ENCODE measurements at regions not wholly inside any gene's neighbourhood (a gene's known extent, or its start where the extent isn't known, plus 50 kb on each side); places are given as distances from the start of the nearest gene placed in this dataset.

DNA sequence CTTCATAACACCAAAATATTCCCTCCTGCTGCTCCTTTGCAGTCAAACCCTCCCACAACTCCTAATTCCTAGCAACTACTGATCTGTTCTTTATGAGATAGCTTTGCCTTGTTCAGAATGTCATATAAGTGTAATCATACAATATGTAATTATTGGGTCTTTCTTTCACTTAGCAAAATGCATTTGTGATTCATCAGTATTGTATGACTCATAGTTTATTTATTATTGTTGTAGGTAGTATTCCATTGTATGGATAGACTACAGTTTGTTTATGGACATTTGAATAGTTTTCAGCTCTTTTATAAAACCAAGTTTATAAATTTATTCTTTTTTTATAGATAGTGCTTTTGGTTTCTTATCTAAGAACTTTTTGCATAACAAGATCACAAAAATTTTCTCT, 468.2 kb upstream of the KIF2A start:
- H3K9me3 ChIP-seq (ENCODE audit: control insufficient read depth, low read length), result no peaks in the 10 kb centered on the region
- H3K4me3 ChIP-seq (ENCODE audit: low read length), result no peak overlapping the region
- H3K9ac ChIP-seq (ENCODE audit: low read length), result no peak overlapping the region
- H3K4me1 ChIP-seq (ENCODE audit: control insufficient read depth, insufficient read depth, low read length), result no peaks in the 10 kb centered on the region
- peaks cover 24% of the 10 kb centered on the region for H3K27me3 ChIP-seq (replicated peaks; ENCODE audit: control insufficient read depth, insufficient read depth, low read length)
- DNase-seq (ENCODE audit: low read depth), result no peak
- no peaks in the 10 kb centered on the region for H3K36me3 ChIP-seq (ENCODE audit: control insufficient read depth, insufficient read depth, low read length, severe bottlenecking)

DNA sequence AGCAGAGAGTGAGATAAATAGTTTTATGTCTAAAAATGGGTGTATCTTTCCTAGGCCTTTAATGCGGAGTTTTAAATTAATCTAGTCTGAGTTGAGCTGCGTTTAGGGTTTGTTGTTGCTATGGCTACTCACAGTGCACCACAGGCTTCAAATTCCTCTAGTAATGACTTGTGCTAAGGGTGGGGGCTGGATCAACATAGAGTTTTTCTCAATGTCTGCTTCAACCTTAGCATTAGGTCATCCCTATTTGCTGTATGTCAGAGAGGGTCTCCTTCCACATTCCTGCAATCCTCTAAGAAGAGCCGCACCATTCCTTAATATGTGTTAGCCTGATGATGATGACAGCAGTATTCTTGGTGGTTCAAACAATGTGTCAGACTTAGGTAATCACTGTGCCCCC, 465.6 kb upstream of the KIF2A start:
- peaks cover 3% of the 10 kb centered on the region for H3K9me3 ChIP-seq (ENCODE audit: control insufficient read depth, low read length)
- peaks cover 19% of the 10 kb centered on the region for H3K27me3 ChIP-seq (replicated peaks; ENCODE audit: control insufficient read depth, insufficient read depth, low read length)
- no peak for DNase-seq (ENCODE audit: low read depth)
- H3K4me1 ChIP-seq (ENCODE audit: control insufficient read depth, insufficient read depth, low read length), result no peaks in the 10 kb centered on the region
- H3K9ac ChIP-seq (ENCODE audit: low read length), result no peak overlapping the region
- no peaks in the 10 kb centered on the region for H3K36me3 ChIP-seq (ENCODE audit: control insufficient read depth, insufficient read depth, low read length, severe bottlenecking)
- no peak overlapping the region for H3K4me3 ChIP-seq (ENCODE audit: low read length)

DNA sequence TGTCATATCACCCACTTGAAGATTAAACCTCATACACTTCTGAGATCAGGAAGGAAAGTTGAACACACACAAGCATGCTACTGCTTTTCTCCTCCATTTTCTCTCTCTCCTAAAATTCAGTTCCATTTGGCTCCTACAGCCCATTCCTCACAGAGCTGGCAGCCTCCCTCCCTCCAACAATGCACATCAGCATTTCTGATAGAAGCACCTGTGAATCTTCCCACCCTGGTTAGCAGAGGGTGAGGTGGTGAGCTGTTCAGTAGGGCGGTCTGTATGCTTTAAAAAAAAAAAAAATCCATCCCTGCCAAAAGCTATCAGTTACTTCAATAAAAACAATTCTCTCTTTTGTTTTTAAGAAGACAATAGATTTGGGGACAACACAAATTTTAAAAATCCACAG, 463.2 kb upstream of the KIF2A start:
- no peak for DNase-seq (ENCODE audit: low read depth)
- peaks cover 3% of the 10 kb centered on the region for H3K9me3 ChIP-seq (ENCODE audit: control insufficient read depth, low read length)
- H3K4me1 ChIP-seq (ENCODE audit: control insufficient read depth, insufficient read depth, low read length), result no peaks in the 10 kb centered on the region
- H3K4me3 ChIP-seq (ENCODE audit: low read length), result no peak overlapping the region
- H3K36me3 ChIP-seq (ENCODE audit: control insufficient read depth, insufficient read depth, low read length, severe bottlenecking), result no peaks in the 10 kb centered on the region
- peaks cover 19% of the 10 kb centered on the region for H3K27me3 ChIP-seq (replicated peaks; ENCODE audit: control insufficient read depth, insufficient read depth, low read length)
- H3K9ac ChIP-seq (ENCODE audit: low read length), result no peak overlapping the region

DNA sequence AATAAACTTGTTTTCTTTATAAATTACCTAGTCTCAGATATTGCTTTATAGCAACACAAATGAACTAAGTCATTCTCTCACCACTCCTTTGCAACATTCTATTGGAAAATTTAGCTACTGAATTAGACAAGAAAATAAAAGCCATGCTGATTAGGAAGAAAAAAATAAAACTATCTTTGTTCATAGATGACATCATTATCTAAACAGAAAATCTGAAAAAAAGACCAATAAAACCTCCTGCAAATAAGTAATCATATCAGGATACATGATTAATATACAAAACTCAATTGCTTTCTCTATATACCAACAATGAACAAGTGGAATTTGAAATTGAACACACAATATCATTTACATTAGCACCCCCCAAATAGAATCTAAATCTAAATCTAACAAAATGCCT, 455.3 kb upstream of the KIF2A start:
- no peaks in the 10 kb centered on the region for H3K9me3 ChIP-seq (ENCODE audit: control insufficient read depth, low read length)
- no peak for DNase-seq (ENCODE audit: low read depth)
- H3K27me3 ChIP-seq (replicated peaks; ENCODE audit: control insufficient read depth, insufficient read depth, low read length), result no peaks in the 10 kb centered on the region
- H3K4me1 ChIP-seq (ENCODE audit: control insufficient read depth, insufficient read depth, low read length), result no peaks in the 10 kb centered on the region
- no peaks in the 10 kb centered on the region for H3K36me3 ChIP-seq (ENCODE audit: control insufficient read depth, insufficient read depth, low read length, severe bottlenecking)
- no peak overlapping the region for H3K4me3 ChIP-seq (ENCODE audit: low read length)
- H3K9ac ChIP-seq (ENCODE audit: low read length), result no peak overlapping the region

DNA sequence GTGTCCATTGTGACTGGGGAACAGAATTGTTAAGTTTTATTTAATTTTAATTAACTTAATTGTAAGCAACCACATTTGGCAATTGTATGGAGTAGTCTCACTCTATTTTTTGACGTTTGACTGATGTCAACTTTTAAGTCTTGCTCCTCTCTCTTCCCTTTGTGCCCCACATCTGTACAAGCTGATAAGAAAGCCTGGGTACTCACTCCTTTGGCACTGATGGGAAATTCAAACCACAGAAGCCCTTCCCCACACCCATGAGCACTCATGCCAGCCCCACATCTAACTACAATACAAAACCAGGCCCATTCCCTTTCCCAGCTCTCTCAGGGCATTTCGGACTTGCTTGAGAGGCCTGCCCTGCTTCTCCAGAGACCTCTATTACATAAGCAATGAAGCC, 451.5 kb upstream of the KIF2A start:
- H3K36me3 ChIP-seq (ENCODE audit: control insufficient read depth, insufficient read depth, low read length, severe bottlenecking), result no peaks in the 10 kb centered on the region
- H3K4me3 ChIP-seq (ENCODE audit: low read length), result no peak overlapping the region
- no peak for DNase-seq (ENCODE audit: low read depth)
- no peaks in the 10 kb centered on the region for H3K4me1 ChIP-seq (ENCODE audit: control insufficient read depth, insufficient read depth, low read length)
- H3K9ac ChIP-seq (ENCODE audit: low read length), result no peak overlapping the region
- no peaks in the 10 kb centered on the region for H3K27me3 ChIP-seq (replicated peaks; ENCODE audit: control insufficient read depth, insufficient read depth, low read length)
- H3K9me3 ChIP-seq (ENCODE audit: control insufficient read depth, low read length), result peaks cover 7% of the 10 kb centered on the region

DNA sequence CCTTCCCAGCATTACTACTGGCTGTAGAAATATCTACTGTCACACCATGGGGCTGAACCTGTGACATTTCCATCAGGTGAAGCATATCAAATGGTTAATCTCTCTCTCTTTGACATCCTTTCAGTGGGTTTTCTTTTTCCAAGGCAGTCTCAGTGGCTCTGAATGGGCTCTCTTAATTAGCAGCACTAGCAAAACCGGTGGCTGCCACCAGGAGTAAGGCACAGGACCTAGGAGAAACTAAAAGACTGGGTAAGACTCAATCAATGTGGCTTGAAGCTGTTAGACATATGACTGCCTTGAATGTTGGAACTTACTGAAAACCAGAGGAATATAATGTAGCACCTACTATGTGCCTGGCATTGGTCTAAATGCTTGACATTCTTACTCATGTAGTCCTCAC, 445.0 kb upstream of the KIF2A start:
- Histone ChIP-seq H3K9ac (ENCODE audit: low read length) (no peak overlapping the region), H3K36me3 (ENCODE audit: control insufficient read depth, insufficient read depth, low read length, severe bottlenecking) (no peaks in the 10 kb centered on the region), H3K4me3 (ENCODE audit: low read length) (no peak overlapping the region), H3K27me3 (replicated peaks; ENCODE audit: control insufficient read depth, insufficient read depth, low read length) (no peaks in the 10 kb centered on the region), H3K4me1 (ENCODE audit: control insufficient read depth, insufficient read depth, low read length) (no peaks in the 10 kb centered on the region), H3K9me3 (ENCODE audit: control insufficient read depth, low read length) (peaks cover 7% of the 10 kb centered on the region)
- DNase-seq (ENCODE audit: low read depth), result no peak

DNA sequence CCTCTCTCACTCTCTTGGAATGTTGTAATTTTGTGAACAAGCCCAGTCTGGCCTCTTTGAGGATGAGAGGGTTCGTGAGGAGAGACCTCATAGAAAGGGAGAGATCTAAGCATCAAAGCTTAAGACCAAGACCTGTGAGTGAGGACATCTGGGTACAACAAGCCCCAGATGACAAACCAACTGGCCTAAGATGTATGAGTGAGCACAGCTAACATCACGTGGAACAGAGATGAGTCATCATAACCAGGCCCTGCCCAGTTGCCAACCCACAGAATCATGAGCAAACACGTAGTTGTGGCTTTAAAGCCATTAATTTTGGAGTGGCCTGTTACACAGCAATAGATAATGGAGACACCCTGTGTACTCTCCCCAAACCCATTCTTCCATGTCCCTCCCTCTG, 439.1 kb upstream of the KIF2A start:
- peak; percentile 1 for DNase-seq (ENCODE audit: low read depth)
- H3K9me3 ChIP-seq (ENCODE audit: control insufficient read depth, low read length), result no peaks in the 10 kb centered on the region
- no peaks in the 10 kb centered on the region for H3K36me3 ChIP-seq (ENCODE audit: control insufficient read depth, insufficient read depth, low read length, severe bottlenecking)
- no peak overlapping the region for H3K4me3 ChIP-seq (ENCODE audit: low read length)
- H3K9ac ChIP-seq (ENCODE audit: low read length), result no peak overlapping the region
- no peaks in the 10 kb centered on the region for H3K4me1 ChIP-seq (ENCODE audit: control insufficient read depth, insufficient read depth, low read length)
- H3K27me3 ChIP-seq (replicated peaks; ENCODE audit: control insufficient read depth, insufficient read depth, low read length), result no peaks in the 10 kb centered on the region

DNA sequence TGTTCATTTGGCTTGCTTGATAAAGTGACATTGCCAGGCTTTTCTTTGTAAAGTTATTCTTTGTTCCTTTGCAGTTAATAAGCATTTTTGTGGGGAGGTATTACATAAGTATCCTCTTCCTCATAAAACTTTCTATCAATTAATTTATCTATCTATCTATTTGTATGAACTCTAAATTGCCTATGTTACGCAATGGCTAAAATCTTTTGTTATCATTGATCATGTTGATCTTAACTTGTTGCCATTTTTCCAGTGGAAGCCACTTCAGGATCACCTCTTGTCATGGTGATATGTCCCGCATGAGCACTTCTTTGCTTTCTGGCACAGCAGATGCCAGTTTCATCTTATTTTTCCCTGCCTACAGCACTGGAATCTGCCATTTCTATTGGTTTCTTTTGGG, 436.7 kb upstream of the KIF2A start:
- H3K27me3 ChIP-seq (replicated peaks; ENCODE audit: control insufficient read depth, insufficient read depth, low read length), result no peaks in the 10 kb centered on the region
- no peak overlapping the region for H3K4me3 ChIP-seq (ENCODE audit: low read length)
- no peaks in the 10 kb centered on the region for H3K4me1 ChIP-seq (ENCODE audit: control insufficient read depth, insufficient read depth, low read length)
- H3K36me3 ChIP-seq (ENCODE audit: control insufficient read depth, insufficient read depth, low read length, severe bottlenecking), result no peaks in the 10 kb centered on the region
- no peak for DNase-seq (ENCODE audit: low read depth)
- H3K9me3 ChIP-seq (ENCODE audit: control insufficient read depth, low read length), result no peaks in the 10 kb centered on the region
- no peak overlapping the region for H3K9ac ChIP-seq (ENCODE audit: low read length)

DNA sequence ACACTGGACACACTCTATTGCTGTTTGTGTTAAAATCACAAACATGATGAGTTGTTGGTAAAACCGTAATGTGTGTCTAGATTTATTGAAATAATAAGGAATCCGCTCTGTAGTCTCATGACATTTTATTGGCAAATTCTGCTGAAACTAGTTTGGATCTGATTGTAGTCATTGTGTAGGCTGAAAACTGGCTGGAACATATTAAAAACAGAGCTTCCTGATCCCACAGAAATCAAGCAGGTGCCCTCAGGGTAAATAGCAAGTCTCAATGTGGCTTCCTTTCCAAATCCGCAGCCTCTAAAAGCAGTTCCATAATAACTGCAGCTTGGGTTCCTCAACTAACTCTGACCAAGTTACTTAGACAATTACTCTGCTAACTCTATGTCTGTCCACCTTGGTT, 427.5 kb upstream of the KIF2A start:
- no peak overlapping the region for H3K4me3 ChIP-seq (ENCODE audit: low read length)
- peaks cover 3% of the 10 kb centered on the region for H3K27me3 ChIP-seq (replicated peaks; ENCODE audit: control insufficient read depth, insufficient read depth, low read length)
- H3K36me3 ChIP-seq (ENCODE audit: control insufficient read depth, insufficient read depth, low read length, severe bottlenecking), result no peaks in the 10 kb centered on the region
- peak; percentile 2 for DNase-seq (ENCODE audit: low read depth)
- peaks cover 7% of the 10 kb centered on the region for H3K4me1 ChIP-seq (ENCODE audit: control insufficient read depth, insufficient read depth, low read length)
- H3K9ac ChIP-seq (ENCODE audit: low read length), result no peak overlapping the region
- no peaks in the 10 kb centered on the region for H3K9me3 ChIP-seq (ENCODE audit: control insufficient read depth, low read length)

DNA sequence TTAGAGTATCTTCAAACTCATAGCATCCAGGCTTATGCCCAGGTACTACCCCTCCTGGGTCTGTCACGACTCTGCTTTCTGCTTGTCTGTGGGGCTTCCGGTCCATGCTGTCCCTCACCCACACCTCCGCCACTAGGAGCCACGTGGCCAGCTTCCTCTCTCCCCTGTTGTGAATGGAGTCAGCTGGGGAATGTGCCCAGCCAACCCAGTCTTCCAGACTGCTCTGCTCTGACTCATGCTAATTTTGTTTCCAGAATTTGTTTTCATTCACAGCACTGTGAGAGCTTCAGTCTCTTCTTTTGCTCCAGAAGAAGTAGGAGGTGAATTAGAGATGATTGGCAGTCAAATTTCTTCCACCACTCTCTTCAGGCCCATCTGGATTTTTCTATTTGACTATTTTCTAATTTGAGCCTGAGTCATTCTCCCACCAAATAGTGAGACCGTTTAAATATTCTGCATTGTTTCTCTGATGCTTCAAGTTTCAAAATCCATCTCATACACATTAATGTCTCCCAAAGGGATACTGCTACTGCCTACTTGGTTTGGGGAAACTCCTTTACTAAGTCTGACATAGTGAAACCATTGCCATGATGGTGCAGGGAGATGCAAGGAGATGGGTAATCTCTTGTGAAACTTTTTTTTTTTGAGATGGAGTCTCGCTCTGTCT, 424.1 kb upstream of the KIF2A start:
- peak; percentile 39 for DNase-seq (ENCODE audit: low read depth)
- no peak overlapping the region for H3K9ac ChIP-seq (ENCODE audit: low read length)
- H3K9me3 ChIP-seq (ENCODE audit: control insufficient read depth, low read length), result no peaks in the 10 kb centered on the region
- H3K36me3 ChIP-seq (ENCODE audit: control insufficient read depth, insufficient read depth, low read length, severe bottlenecking), result no peaks in the 10 kb centered on the region
- no peak overlapping the region for H3K4me3 ChIP-seq (ENCODE audit: low read length)
- peaks cover 18% of the 10 kb centered on the region for H3K27me3 ChIP-seq (replicated peaks; ENCODE audit: control insufficient read depth, insufficient read depth, low read length)
- peaks cover 7% of the 10 kb centered on the region for H3K4me1 ChIP-seq (ENCODE audit: control insufficient read depth, insufficient read depth, low read length)

DNA sequence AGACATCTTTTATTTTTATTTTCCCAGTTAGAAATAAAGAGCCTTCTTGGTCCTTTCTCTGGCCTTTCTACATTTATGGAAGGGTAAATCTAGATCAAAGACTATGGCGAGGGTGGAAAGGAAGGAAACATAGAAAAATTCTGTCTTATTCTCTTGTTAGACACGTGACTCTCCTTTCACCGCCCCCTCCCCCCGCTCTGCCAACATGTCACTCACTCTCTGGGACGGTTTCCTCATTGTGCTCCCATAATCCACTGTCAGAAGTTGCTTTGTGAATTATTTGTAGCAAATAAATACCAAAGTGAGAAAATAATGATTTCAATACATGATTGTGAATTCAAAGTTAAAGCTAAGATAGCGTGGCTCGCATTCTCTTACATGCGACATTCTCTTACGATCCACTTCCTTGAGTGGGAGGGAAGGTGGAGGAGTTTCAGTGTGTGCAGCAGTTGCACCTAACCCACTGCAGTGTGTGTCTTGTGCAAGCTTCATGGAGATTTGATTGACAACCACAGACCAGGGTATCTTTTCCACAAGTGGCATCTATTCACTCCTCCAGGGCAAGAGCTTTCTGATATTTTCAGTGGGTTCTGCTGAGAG, 423.0 kb upstream of the KIF2A start:
- no peak overlapping the region for H3K4me3 ChIP-seq (ENCODE audit: low read length)
- H3K36me3 ChIP-seq (ENCODE audit: control insufficient read depth, insufficient read depth, low read length, severe bottlenecking), result no peaks in the 10 kb centered on the region
- peaks cover 17% of the 10 kb centered on the region for H3K27me3 ChIP-seq (replicated peaks; ENCODE audit: control insufficient read depth, insufficient read depth, low read length)
- no peak for DNase-seq (ENCODE audit: low read depth)
- H3K9me3 ChIP-seq (ENCODE audit: control insufficient read depth, low read length), result no peaks in the 10 kb centered on the region
- H3K4me1 ChIP-seq (ENCODE audit: control insufficient read depth, insufficient read depth, low read length), result peaks cover 7% of the 10 kb centered on the region
- no peak overlapping the region for H3K9ac ChIP-seq (ENCODE audit: low read length)

Measured in adipocyte (in vitro differentiated cells).